22Rv1 (cell line): ENCODE measurements at regions not wholly inside any gene's neighbourhood (a gene's known extent, or its start where the extent isn't known, plus 50 kb on each side); places are given as distances from the start of the nearest gene placed in this dataset.
"Not testable (repeated sequence)": the region's sequence is repeated elsewhere in the genome, so short reads cannot be mapped to it uniquely, and the experiment has no call there.

ENCODE experiments used
- H3K27ac ChIP-seq: fragments of 450-650 bp; 2 replicates; pipeline ENCODE4 v1.5.1; 2017
- CTCF ChIP-seq: fragments of 450-650 bp; IDR thresholded peaks from 2 replicates; pipeline ENCODE4 v1.5.1; 2017; ENCODE audit warnings: mild to moderate bottlenecking
- ZFX ChIP-seq: fragments of 450-650 bp; IDR thresholded peaks from 2 replicates; pipeline ENCODE4 v1.6.1; 2017; ENCODE audit warnings: antibody characterized with exemption, borderline replicate concordance

- H3K27ac ChIP-seq, result no peak overlapping the region
- no peak for TF ChIP-seq CTCF
- no peak for TF ChIP-seq ZFX
Measured at GRCh38 chr6:95740157-95740556, 162.8 kb downstream of the MANEA start.

- TF ChIP-seq ZFX (no peak), CTCF (no peak)
- no peak overlapping the region for H3K27ac ChIP-seq
Measured at GRCh38 chr6:95741045-95741444, 163.7 kb downstream of the MANEA start.

DNA sequence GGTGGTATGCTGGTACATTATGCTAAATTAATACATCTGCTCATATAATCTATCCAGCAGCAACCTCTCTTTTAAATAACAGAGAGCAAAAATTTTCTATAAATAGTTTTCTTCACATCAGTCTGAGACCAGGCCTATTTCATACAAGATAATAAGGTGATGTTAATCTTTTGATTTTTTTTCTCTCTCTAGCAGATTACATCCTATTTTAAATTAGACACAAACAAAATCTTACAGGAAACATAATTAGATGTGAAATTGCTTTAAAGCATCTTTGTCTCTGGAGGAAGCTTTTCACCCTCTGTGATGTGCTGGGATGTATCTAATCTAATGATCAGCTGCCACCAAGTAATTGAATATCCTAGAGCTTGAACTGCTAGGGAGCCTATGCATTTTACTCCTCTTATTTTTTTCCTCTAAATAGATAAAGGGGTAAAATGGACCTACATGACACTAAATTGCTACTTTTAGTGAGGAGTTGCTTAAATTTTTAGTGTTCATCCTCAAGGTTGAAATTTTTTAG is 165.5 kb downstream of the MANEA start:
- TF ChIP-seq CTCF (no peak), ZFX (no peak)

GRCh38 chr6:95743591-95743990 is 166.3 kb downstream of the MANEA start:
- TF ChIP-seq CTCF (no peak), ZFX (no peak)
- H3K27ac ChIP-seq, result no peak overlapping the region

More for the DNA sequence above, 165.5 kb downstream of the MANEA start:
- H3K27ac ChIP-seq, result no peak overlapping the region

DNA sequence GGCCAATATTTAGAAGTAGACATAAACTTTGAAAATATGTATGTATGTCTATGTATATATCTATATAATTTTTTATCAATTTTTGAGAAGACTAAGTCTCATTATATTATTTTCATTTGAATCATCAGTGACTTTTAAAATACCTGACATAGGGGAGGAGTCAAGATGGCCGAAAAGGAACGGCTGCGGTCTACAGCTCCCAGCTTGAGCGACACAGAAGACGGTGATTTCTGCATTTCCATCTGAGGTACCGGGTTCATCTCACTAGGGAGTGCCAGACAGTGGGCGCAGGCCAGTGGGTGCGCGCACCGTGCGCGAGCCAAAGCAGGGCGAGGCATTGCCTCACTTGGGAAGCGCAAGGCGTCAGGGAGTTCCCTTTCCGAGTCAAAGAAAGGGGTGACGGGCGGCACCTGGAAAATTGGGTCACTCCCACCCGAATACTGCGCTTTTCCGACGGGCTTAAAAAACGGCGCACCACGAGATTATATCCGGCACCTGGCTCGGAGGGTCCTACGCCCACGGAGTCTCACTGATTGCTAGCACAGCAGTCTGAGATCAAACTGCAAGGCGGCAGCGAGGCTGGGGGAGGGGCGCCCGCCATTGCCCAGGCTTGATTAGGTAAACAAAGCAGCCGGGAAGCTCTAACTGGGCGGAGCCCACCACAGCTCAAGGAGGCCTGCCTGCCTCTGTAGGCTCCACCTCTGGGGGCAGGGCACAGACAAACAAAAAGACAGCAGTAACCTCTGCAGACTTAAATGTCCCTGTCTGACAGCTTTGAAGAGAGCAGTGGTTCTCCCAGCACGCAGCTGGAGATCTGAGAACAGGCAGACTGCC is 181.1 kb downstream of the MANEA start:
- not testable (repeated sequence) for H3K27ac ChIP-seq

DNA sequence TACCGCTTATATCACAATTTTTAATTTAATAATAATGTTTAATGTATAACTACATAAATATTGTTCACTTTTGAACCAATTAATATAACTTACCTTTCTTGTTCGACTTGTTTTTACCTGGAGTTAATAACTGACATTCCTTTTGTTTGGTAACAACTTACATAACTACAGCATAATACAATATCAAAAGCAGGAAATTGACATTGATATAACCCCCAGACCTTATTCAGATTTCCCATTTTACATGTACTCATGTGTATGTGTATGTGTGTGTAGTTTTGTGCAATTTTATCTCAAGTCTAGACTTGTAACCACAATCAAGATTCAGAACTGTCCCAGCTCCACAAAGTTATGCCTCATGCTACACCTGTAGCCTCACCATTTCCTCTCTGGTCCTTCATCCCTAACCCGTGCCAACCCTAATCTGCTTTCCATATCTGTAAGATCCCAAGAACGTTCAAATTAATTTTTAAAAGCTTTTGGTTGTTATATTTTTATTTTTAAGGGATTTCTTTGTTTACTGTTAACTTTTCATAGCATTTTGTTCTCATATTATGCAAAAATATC is 190.6 kb downstream of the MANEA start:
- no peak for TF ChIP-seq CTCF
- no peak for TF ChIP-seq ZFX
- H3K27ac ChIP-seq, result no peak overlapping the region

DNA sequence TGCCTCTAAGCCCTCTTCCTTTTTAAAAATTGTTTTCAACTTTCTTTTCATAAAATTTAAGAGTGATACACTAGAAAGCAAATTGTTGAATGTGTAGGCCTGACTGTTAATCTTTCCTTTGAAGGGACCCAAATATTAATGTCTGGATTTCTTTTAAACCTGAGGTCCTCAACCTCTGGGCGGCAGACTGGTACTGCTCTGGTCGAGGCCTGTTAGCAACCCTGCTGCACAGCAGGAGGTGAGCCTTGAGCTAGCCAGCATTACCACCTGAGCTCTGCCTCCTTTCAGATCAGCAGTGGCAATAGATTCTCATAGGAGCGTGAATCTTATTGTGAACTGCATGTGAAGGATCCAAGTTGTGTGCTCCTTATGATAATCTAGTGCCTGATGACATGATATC is 191.2 kb downstream of the MANEA start:
- H3K27ac ChIP-seq, result no peak overlapping the region
- no peak for TF ChIP-seq ZFX
- no peak for TF ChIP-seq CTCF
